Mesothelial cell of epicardium (in vitro differentiated cells): ENCODE measurements at regions not wholly inside any gene's neighbourhood (a gene's known extent, or its start where the extent isn't known, plus 50 kb on each side); places are given as distances from the start of the nearest gene placed in this dataset.
A peak's percentile ranks its signal among the peaks of the same experiment; 100 is the strongest.

Experiments
- DNase-seq, 2 experiments: peaks; one replicate each; pipeline ENCODE4 v3.0.0; 2021; ENCODE audit warnings: low spot score in 2 of 2; ENCODE audit not compliant: unreplicated experiment in 2 of 2
- H3K27ac Mint-ChIP-seq: 2 replicates; pipeline ENCODE4 v1.8.0; 2021; ENCODE audit warnings: mixed read lengths
- H3K27me3 Mint-ChIP-seq: 2 replicates; pipeline ENCODE4 v1.8.0; 2021; ENCODE audit warnings: low read depth, mixed read lengths
- H3K36me3 Mint-ChIP-seq: 2 replicates; pipeline ENCODE4 v1.8.0; 2021; ENCODE audit warnings: mixed read lengths
- H3K4me1 Mint-ChIP-seq: 2 replicates; pipeline ENCODE4 v1.8.0; 2021; ENCODE audit warnings: mixed read lengths
- H3K4me3 Mint-ChIP-seq: 2 replicates; pipeline ENCODE4 v1.8.0; 2021; ENCODE audit warnings: mild to moderate bottlenecking, moderate library complexity, mixed read lengths
- H3K9me3 Mint-ChIP-seq: 2 replicates; pipeline ENCODE4 v1.8.0; 2021; ENCODE audit warnings: mixed read lengths
- TF ChIP-seq, protein P1 (sequence below): fragments of 200-600 bp; sonication (generic); IDR thresholded peaks from one replicate; pipeline ENCODE4 v1.5.0; 2021; ENCODE audit warnings: antibody characterized with exemption; ENCODE audit not compliant: unreplicated experiment

DNA sequence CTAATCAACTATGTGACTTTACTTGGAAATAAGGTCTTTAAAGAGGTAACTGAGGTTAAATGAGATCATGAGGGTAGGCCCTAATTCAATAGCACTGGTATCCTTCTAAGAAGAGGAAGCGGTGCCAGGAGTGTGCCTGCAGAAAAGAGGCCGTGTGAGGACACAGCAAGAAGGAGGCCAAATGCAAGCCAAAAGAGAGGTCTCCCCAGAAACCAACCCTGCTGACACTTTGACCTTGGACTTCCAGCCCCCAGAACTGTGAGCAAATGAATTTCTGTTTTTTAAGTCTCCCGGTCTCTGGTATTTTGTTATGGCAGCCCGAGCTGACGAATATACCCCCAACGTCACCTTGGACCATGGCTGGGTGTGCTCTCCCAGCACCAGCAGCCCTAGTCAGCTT, 257.5 kb upstream of the NCKAP5 start:
- peaks cover 9% of the 10 kb centered on the region for H3K27me3 Mint-ChIP-seq
- no peak overlapping the region for H3K4me3 Mint-ChIP-seq
- no peaks in the 10 kb centered on the region for H3K9me3 Mint-ChIP-seq
- no peak for DNase-seq
- H3K4me1 Mint-ChIP-seq = peaks cover 13% of the 10 kb centered on the region
- H3K36me3 Mint-ChIP-seq = no peaks in the 10 kb centered on the region
- H3K27ac Mint-ChIP-seq = no peak overlapping the region
- TF ChIP-seq, protein P1, sequence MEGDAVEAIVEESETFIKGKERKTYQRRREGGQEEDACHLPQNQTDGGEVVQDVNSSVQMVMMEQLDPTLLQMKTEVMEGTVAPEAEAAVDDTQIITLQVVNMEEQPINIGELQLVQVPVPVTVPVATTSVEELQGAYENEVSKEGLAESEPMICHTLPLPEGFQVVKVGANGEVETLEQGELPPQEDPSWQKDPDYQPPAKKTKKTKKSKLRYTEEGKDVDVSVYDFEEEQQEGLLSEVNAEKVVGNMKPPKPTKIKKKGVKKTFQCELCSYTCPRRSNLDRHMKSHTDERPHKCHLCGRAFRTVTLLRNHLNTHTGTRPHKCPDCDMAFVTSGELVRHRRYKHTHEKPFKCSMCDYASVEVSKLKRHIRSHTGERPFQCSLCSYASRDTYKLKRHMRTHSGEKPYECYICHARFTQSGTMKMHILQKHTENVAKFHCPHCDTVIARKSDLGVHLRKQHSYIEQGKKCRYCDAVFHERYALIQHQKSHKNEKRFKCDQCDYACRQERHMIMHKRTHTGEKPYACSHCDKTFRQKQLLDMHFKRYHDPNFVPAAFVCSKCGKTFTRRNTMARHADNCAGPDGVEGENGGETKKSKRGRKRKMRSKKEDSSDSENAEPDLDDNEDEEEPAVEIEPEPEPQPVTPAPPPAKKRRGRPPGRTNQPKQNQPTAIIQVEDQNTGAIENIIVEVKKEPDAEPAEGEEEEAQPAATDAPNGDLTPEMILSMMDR = no peak

DNA sequence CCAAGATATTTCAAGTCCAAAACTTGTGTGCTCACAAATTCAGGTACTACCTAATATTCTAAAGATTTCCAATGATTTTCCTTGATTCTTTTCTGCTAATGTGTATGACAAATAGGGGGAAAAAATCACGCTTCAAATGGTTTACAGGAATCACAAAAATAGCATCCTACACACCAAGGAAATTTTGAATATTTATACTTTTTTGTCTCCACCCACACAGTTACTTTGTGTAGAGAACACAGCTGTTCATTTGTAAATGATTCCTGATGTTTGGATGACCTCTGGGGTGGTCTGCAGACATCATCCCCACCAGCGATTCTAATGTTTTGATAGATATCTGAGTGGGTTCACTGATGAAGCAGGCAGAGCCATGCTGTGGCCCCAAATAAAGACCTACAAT, 260.6 kb upstream of the NCKAP5 start:
- no peak for DNase-seq
- Mint-ChIP-seq H3K4me3 (no peak overlapping the region), H3K9me3 (no peaks in the 10 kb centered on the region), H3K4me1 (peaks cover 13% of the 10 kb centered on the region), H3K27me3 (peaks cover 9% of the 10 kb centered on the region), H3K27ac (no peak overlapping the region), H3K36me3 (no peaks in the 10 kb centered on the region)
- TF ChIP-seq, protein P1 = no peak

DNA sequence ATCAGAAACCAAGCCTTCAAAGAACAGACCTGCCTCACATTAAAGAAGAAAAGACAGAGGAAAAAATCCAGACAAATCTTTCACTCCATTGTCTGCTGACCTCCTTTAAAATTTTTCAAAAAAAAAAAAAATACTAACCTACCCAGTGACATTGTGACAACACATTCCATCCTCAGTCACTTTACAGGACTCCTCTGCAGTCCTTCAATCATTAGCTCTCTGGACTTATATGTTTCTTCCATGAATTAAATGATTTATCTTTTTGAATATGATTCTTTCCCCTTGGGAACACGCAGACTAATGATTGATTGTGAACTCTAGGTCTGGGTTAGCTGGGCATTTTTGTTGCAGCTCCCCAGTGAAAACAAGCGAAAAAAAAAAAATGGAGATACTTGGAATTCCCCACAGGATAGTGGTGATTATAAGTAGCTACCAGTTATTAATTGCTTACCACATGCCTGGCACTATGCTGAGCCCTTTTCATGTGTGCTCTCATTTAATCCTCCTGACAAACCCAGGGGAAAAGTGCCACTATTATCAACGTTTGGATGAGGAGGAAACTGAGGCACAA, 261.3 kb upstream of the NCKAP5 start:
- Mint-ChIP-seq H3K27me3 (peaks cover 9% of the 10 kb centered on the region), H3K4me3 (no peak overlapping the region), H3K27ac (peak overlapping the region; percentile 2), H3K4me1 (peaks cover 13% of the 10 kb centered on the region), H3K9me3 (peaks cover 3% of the 10 kb centered on the region), H3K36me3 (no peaks in the 10 kb centered on the region)
- TF ChIP-seq, protein P1 = no peak
- DNase-seq = no peak

DNA sequence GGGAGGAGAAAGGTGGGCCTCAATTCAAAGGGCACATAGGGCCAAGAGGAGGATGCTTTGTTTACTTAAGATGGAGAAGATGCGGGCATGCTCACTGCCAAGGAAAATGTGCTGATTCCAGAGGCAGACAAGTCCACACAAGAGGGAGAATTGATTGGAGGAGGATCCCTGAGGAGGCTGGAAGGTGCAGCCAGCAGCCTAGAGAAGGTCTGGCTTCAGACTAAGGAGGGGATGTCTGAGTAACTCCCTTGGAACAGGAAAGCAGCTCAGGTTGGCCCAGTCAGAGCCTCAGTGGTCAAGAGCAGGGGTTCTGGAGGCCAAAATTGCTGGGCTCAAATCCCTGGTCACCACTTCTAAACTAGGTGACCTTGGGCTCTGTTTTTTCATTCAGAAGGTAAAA, 265.5 kb upstream of the NCKAP5 start:
- no peaks in the 10 kb centered on the region for H3K36me3 Mint-ChIP-seq
- H3K4me1 Mint-ChIP-seq = peaks cover 13% of the 10 kb centered on the region
- H3K9me3 Mint-ChIP-seq = peaks cover 4% of the 10 kb centered on the region
- no peak for DNase-seq
- TF ChIP-seq, protein P1 = no peak
- no peak overlapping the region for H3K4me3 Mint-ChIP-seq
- no peak overlapping the region for H3K27ac Mint-ChIP-seq
- H3K27me3 Mint-ChIP-seq = peaks cover 2% of the 10 kb centered on the region

- no peak overlapping the region for H3K4me3 Mint-ChIP-seq
- peaks cover 2% of the 10 kb centered on the region for H3K27me3 Mint-ChIP-seq
- no peak for DNase-seq
- no peaks in the 10 kb centered on the region for H3K36me3 Mint-ChIP-seq
- TF ChIP-seq, protein P1 = no peak
- H3K4me1 Mint-ChIP-seq = no peaks in the 10 kb centered on the region
- no peak overlapping the region for H3K27ac Mint-ChIP-seq
- peaks cover 4% of the 10 kb centered on the region for H3K9me3 Mint-ChIP-seq
Observed at GRCh38 chr2:133835821-133836619, 267.8 kb upstream of the NCKAP5 start.
